ENCODE measurements at regions not wholly inside any gene's neighbourhood (a gene's known extent, or its start where the extent isn't known, plus 50 kb on each side); places are given as distances from the start of the nearest gene placed in this dataset.
"Not testable (repeated sequence)": the region's sequence is repeated elsewhere in the genome, so short reads cannot be mapped to it uniquely, and the experiment has no call there.

GRCh38 chr6:834866-835265 lies 141.9 kb upstream of the EXOC2 start:
- DNase-seq: no peak

DNA sequence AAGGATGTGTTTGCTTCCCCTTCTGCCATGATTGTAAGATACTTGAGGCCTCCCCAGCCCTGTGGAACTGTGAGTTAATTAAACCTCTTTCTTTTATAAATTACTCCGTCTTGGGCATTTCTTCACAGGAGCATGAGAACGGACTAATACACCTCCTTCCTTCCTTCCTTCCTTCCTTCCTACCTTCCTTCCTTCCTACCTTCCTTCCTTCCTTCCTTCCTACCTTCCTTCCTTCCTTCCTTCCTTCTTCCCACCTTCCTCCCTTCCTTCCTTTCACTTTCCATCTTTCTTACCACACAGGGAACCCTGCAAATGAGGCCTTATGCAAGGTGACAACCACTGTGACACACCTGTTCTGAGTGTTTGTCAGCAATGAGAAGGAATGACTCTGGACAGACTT lies 141.3 kb upstream of the EXOC2 start:
- no peak for DNase-seq

DNA sequence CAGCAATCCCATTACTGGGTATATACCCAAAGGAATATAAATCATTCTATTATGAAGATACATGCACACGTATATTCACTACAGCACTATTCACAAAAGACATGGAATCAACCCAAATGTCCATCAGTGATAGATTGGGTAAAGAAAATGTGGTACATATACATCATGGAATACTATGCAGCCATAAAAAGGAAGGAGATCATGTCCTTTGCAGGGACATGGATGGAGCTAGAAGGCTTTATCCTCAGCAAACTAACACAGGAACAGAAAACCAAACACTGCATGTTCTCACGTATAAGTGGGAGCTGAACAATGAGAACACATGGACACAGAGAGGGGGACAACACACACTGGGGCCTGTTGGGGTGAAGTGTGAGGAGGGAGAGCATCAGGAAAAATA lies 139.9 kb upstream of the EXOC2 start:
- DNase-seq: not testable (repeated sequence)

DNA sequence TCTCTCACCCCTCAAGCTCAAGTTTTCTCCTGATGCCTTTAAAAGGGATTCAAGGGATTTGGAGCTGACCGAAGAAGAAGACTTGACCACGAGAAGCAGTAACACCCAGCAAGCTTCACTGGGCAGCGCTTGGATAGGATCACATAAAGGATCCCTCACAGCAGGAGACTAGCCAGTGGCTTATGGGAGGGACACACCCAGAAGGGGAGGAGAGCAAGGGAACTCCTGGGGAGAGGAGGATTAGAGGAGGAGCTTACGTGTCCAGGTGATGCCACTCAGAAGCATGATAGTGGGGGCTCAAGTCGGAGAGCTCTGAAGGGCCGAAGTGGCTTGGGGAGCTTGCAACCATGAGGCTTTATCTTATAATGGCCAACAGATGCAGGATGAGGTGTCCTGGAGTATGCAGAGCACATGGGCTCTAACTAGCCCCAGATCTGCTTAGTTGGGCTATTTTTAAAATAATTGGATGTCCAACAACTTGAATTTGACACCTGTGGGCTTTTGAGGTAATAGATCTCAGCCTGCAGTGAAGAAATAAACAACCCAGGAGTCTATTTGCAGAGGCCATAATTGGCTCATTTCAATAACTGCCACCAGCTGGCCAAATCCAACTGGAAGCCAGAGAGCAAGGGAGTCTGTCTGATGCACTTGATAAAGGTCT lies 137.9 kb upstream of the EXOC2 start:
- DNase-seq: no peak

- no peak for DNase-seq
Measured at GRCh38 chr6:829656-830055, 136.7 kb upstream of the EXOC2 start.

DNA sequence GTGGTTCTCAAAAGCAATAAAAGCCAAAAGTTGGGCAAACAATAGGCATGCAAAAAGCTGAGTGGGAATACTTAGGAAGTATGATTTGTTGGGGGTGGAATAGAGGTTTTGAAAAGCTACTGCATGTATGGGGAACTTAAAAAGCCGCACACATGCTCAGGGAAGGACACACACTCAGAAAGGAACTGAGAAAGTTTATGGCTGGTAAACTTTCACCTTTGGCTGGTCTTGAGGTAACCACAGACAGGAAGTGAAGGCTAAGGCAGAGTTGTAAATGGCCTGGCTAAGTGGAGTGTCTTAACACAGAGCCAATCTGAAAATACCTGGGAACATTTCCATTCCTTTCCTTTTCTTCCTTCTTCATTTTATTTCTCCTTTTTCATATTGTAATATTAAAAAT lies 134.5 kb upstream of the EXOC2 start:
- no peak for DNase-seq

DNA sequence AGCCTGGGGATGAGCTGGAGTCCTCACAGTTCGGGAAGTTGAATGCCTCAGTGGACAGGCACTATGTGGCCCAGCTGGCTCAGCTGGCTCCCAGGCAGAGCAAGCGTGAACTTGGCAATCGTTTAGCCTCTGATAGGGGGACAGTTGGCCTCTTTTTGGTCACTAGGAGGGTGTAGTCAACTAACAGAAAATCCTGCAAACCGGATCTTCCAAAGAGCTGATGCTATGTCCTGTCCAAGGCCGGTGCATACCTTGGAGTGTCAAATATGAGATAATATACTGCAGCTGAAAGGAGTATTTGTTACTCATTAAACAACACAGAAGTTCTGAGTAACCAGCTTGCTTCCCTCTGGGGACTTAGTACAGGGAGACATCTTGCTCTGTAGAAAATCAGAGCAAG lies 126.2 kb upstream of the EXOC2 start:
- DNase-seq: no peak

DNA sequence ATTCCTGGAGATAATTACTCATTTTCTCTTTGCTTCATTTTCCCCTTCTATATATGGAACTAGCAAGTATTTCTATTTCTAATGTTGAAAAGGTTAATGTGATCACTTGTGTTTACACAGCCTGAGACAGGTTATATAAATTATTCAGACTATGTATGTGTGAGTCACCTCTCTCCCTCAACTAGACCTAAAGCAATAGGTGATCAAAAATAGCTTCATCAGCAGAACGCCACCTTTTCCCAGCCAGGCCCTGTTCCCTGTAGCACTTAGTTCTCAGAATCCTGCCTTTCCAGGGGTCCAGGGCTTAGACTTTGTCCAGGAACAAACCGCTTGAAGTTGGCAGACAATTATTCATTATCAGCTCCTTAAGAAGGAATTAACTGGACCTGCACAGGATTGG lies 125.3 kb upstream of the EXOC2 start:
- no peak for DNase-seq

GRCh38 chr6:816510-817084 lies 123.7 kb upstream of the EXOC2 start:
- no peak for DNase-seq

DNA sequence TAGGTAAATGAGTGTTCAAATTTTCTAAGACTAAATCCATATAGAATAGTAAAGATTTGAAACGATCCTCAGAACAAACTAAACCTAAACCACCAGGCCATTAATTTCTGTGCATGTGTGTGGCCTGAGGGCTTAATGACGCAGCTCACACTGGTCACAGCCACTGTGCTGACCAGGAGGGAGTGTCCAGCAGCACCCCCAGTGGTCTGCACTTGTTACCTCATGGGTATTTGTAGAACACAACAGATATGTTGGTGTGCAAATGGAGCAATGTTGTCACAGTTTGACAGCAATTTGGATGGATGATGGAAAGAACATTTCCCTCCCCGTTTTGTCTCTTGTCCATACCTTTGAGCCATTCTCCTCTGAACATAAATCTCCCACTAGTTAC lies 122.4 kb upstream of the EXOC2 start:
- DNase-seq: no peak

GRCh38 chr6:814378-815347 lies 121.7 kb upstream of the EXOC2 start:
- no peak for DNase-seq

GRCh38 chr6:811831-812230 lies 118.9 kb upstream of the EXOC2 start:
- DNase-seq: no peak

GRCh38 chr6:811191-811590 lies 118.3 kb upstream of the EXOC2 start:
- no peak for DNase-seq

DNA sequence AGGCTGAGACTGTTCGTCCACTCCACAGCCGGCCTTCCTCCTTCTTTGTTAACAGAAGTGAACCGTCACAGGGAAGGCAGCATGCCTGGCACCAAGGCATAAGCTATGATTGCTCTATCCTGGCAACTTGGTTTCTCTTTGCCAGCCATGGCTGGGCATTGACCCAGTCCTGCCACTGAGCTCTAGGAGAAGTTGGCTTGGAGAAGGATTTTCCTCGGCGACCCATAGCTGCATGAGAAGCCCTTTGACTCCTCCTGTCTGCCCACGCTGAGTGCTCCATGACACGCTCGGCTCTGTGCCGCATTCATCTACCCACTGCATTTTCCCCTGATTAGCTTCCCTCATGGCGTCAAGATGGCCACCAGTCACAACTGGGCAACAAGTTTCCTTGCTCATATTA lies 111.8 kb upstream of the EXOC2 start:
- DNase-seq: no peak

GRCh38 chr6:804317-804716 lies 111.4 kb upstream of the EXOC2 start:
- no peak for DNase-seq

DNA sequence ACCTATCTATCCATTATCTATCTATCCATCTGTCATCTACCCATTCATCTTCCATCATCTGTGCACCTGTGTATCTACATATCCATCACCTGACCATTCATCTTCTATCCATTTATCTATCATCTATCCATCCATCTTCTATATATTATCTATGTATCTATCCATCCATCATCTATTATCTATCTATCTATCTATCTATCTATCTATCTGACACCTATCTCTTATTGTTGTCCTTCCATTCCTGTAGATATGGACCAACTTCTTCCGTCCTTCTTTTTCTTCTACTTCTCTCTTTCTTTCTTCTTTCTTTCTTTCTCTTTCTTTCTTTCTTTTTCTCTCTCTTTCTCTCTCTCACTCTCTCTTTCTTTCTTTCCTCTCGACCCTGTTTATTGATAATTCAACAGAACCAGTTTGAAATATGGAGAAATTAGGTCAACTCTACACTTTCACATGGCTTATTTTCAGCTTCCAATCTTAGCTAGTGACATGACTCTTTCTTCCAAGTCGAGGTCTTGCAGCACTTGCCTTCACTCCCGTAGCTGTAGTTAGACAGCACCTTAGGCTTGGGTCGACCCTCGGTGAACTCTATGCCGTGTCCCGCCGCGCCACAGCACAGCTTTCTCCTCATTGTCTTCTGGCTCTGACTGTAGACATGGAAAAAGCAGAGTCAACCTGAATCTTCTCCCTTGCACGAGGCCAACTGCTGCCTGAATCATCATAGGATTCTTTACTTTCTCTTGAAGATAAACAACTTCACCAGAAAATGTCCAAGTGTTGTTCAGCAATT lies 110.4 kb upstream of the EXOC2 start:
- no peak for DNase-seq

DNA sequence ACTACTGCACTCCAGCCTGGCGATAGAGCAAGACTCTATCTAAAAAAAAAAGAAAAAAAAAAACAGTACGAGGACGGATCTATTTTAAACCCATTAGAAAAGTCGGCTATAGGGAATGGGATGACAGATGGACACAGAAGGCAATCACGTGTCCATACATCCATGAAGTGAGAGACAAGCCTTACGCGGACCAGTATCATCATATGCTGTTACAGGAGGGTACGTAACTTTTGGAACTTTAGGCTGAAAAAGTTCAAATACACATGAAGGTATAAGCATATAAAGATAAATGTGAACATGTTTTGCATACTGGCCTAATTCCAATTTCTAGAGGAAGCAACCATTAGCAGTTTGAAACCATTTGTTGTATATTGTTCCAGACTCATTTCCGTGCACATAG lies 109.8 kb upstream of the EXOC2 start:
- DNase-seq: no peak

- not testable (repeated sequence) for DNase-seq
Measured at GRCh38 chr6:802223-802622, 109.3 kb upstream of the EXOC2 start.

GRCh38 chr6:799769-800168 lies 106.8 kb upstream of the EXOC2 start:
- DNase-seq: no peak

- no peak for DNase-seq
Measured at GRCh38 chr6:797479-798077, 104.6 kb upstream of the EXOC2 start.

DNA sequence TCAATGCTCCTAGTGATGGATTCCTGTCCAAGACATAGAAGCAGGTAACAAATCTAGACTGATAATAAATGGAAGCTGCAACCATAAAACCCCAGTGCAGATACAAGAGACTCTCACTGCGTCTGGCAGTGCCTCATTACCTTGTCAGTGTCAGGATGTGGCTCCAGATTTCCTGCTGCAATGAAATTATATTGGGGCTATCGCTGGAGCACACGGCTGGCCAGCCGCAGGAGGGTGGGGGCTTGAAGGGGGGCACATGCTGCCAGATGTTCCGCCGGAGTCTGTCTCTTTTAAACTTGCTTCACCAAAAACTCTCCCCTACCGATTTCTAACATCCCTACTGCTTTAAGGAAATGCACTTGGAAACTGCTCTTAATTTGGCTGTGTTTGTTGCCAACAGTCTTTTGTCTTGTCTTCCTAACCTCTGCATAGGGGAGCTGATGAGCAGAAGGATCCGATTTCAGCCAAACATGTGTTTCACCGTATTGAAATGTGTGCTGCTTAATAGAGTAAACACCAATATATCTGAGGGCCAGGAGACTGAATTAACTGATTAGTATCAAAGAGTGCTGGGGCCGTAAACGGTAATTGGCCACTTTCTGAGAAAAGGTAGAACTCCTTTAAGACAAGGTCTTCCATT lies 102.2 kb upstream of the EXOC2 start:
- DNase-seq: no peak

DNA sequence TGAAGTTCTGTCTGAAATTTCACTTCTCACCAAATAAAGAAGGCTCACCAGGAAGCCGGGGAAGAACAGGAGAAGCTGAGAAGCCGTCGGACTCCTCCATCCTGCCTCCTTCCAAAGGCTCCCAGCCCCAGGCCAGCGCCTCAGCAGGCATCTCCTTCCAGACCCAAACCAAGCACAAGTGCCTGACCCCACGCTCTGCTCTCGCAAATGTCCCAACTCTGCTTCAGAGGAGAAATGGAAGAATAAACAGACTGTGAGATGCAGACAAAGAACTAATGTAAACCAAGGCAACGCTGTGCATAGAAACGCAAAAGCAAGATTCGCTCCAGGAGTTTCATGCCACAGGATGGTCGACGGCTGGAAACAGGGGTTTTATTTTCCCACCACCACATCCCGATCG lies 100.3 kb upstream of the EXOC2 start:
- no peak for DNase-seq

Data from islet precursor cell (in vitro differentiated cells).